IMR-90 (cell line): ENCODE measurements at regions not wholly inside any gene's neighbourhood (a gene's known extent, or its start where the extent isn't known, plus 50 kb on each side); places are given as distances from the start of the nearest gene placed in this dataset.

Experiments used
- ATAC-seq: fragments of 200-7000 bp; cut with Tn5 transposase; 2 replicates; pipeline ENCODE4 v1.9.1; 2020; ENCODE audit warnings: low read depth, mild to moderate bottlenecking, moderate library complexity
- BruUV-seq: library from RNA; stranded (reverse); fragments of 400-500 nt; replicated peaks from 2 replicates; lab custom pipeline; 2021; lab: Mats Ljungman, UMichigan
- CTCF ChIA-PET: fragments of 300-600 bp; formaldehyde crosslinking; extraction: SDS; loops from one replicate; lab custom pipeline; 2021; ENCODE audit warnings: antibody characterized with exemption; lab: Yijun Ruan, JAX
- POLR2A ChIA-PET: fragments of 300-600 bp; sonication (Branson Sonifier 250); formaldehyde crosslinking; loops from one replicate; lab custom pipeline; 2022; ENCODE audit warnings: antibody characterized with exemption; ENCODE audit not compliant: unreplicated experiment; lab: Charles Lee
- DNase-seq: peaks from one replicate; pipeline ENCODE4 v3.0.0; 2013
- H2AFZ ChIP-seq: replicated peaks from 2 replicates; pipeline ENCODE3; 2013; ENCODE audit warnings: low read length, mild to moderate bottlenecking; ENCODE audit not compliant: poor library complexity
- H2AK5ac ChIP-seq: 2 replicates; pipeline ENCODE4 v1.6.1; 2013; ENCODE audit warnings: low read depth, low read length, inconsistent platforms
- H2AK9ac ChIP-seq: replicated peaks from 2 replicates; pipeline ENCODE3; 2013; ENCODE audit warnings: mild to moderate bottlenecking, low read depth, low read length, moderate library complexity; ENCODE audit not compliant: poor library complexity
- H2BK120ac ChIP-seq: 2 replicates; pipeline ENCODE4 v1.6.1; 2013; ENCODE audit warnings: low read depth, low read length, inconsistent platforms
- H2BK15ac ChIP-seq: 3 replicates; pipeline ENCODE4 v1.6.1; 2013; ENCODE audit warnings: low read depth, low read length, inconsistent platforms
- H2BK20ac ChIP-seq: 2 replicates; pipeline ENCODE4 v1.6.1; 2013; ENCODE audit warnings: low read depth, mild to moderate bottlenecking, inconsistent platforms, low read length, moderate library complexity
- H2BK5ac ChIP-seq: 2 replicates; pipeline ENCODE4 v1.6.1; 2013; ENCODE audit warnings: mild to moderate bottlenecking, low read depth, low read length, inconsistent platforms; ENCODE audit not compliant: poor library complexity, severe bottlenecking
- H3K14ac ChIP-seq: replicated peaks from 2 replicates; pipeline ENCODE4 v1.6.1; 2013; ENCODE audit warnings: low read depth, low read length, inconsistent platforms
- H3K18ac ChIP-seq: 2 replicates; pipeline ENCODE4 v1.6.1; 2013; ENCODE audit warnings: low read depth, low read length, control low read depth
- H3K23ac ChIP-seq: 2 replicates; pipeline ENCODE4 v1.6.1; 2013; ENCODE audit warnings: low read depth, low read length, inconsistent platforms
- H3K27ac ChIP-seq: 2 replicates; pipeline ENCODE4 v1.5.1; 2013; ENCODE audit warnings: mild to moderate bottlenecking, control low read depth, low read length; ENCODE audit not compliant: insufficient read depth
- H3K27me3 ChIP-seq: 2 replicates; pipeline ENCODE4 v1.6.1; 2013; ENCODE audit warnings: low read length; ENCODE audit not compliant: control insufficient read depth, insufficient read depth
- H3K36me3 ChIP-seq: 2 replicates; pipeline ENCODE4 v1.6.1; 2013; ENCODE audit warnings: low read length, mixed read lengths; ENCODE audit not compliant: control insufficient read depth, insufficient read depth
- H3K4ac ChIP-seq: 2 replicates; pipeline ENCODE4 v1.6.1; 2013; ENCODE audit warnings: low read depth, low read length, inconsistent platforms
- H3K4me1 ChIP-seq: 2 replicates; pipeline ENCODE4 v1.6.1; 2013; ENCODE audit warnings: low read length, mixed read lengths; ENCODE audit not compliant: control insufficient read depth, insufficient read depth
- H3K4me2 ChIP-seq: 2 replicates; pipeline ENCODE4 v1.6.1; 2013; ENCODE audit warnings: low read depth, mild to moderate bottlenecking, control low read depth, low read length, moderate library complexity
- H3K4me3 ChIP-seq: 2 replicates; pipeline ENCODE4 v1.5.1; 2013; ENCODE audit warnings: low read depth, mild to moderate bottlenecking, control low read depth, low read length, moderate library complexity; ENCODE audit not compliant: insufficient read depth
- H3K56ac ChIP-seq: 2 replicates; pipeline ENCODE4 v1.6.1; 2013; ENCODE audit warnings: low read length, inconsistent platforms; ENCODE audit not compliant: insufficient read depth; ENCODE audit errors: extremely low read depth
- H3K79me1 ChIP-seq, 2 experiments: 2 replicates each; pipeline ENCODE4 v1.6.1; 2013; ENCODE audit warnings: low read length in 2 of 2, inconsistent platforms in 1 of 2, low read depth in 1 of 2
- H3K9ac ChIP-seq: 2 replicates; pipeline ENCODE4 v1.6.1; 2013; ENCODE audit warnings: low read depth, low read length, control low read depth
- H3K9me1 ChIP-seq: 2 replicates; pipeline ENCODE4 v1.6.1; 2013; ENCODE audit warnings: low read length, inconsistent platforms; ENCODE audit not compliant: insufficient read depth
- H3K9me3 ChIP-seq: 2 replicates; pipeline ENCODE4 v1.6.1; 2013; ENCODE audit warnings: low read length; ENCODE audit not compliant: control insufficient read depth, insufficient read depth
- H4K20me1 ChIP-seq: 2 replicates; pipeline ENCODE4 v1.6.1; 2013; ENCODE audit warnings: low read length, inconsistent platforms; ENCODE audit not compliant: insufficient read depth
- H4K5ac ChIP-seq: 2 replicates; pipeline ENCODE4 v1.6.1; 2013; ENCODE audit warnings: mild to moderate bottlenecking, low read depth, low read length, control low read depth
- H4K8ac ChIP-seq, 2 experiments: 2 replicates each; pipeline ENCODE4 v1.6.1; 2013; ENCODE audit warnings: low read depth in 2 of 2, low read length in 2 of 2, control low read depth in 1 of 2, inconsistent platforms in 1 of 2
- H4K91ac ChIP-seq: 2 replicates; pipeline ENCODE4 v1.6.1; 2013; ENCODE audit warnings: low read depth, low read length, inconsistent platforms; ENCODE audit not compliant: insufficient read depth
- CEBPB ChIP-seq: IDR thresholded peaks from 2 replicates; pipeline ENCODE4 v1.6.1; 2012; ENCODE audit warnings: low read depth, low read length, improper control_type of control experiment
- SMC3 ChIP-seq: fragments of 150-350 bp; IDR thresholded peaks from 2 replicates; pipeline ENCODE4 v1.6.1; 2016; ENCODE audit warnings: low read depth, mild to moderate bottlenecking, antibody characterized with exemption, low read length, moderate library complexity
- WGBS, 2 experiments: methylation state at CpG; one replicate each; pipeline versions ENCODE4 v1.1.5 to v1.1.7; 2013; ENCODE audit warnings: missing lambda C conversion rate in 2 of 2; ENCODE audit not compliant: insufficient read length in 1 of 2; ENCODE audit errors: extremely low coverage in 2 of 2; 5-methylcytosine and 5-hydroxymethylcytosine counted together
- dilution Hi-C: fragments of 300-500 bp; cut with HindIII; formaldehyde crosslinking; loops from one replicate; pipeline ENCODE4 v1.14.3; 2018; ENCODE audit warnings: low sequenced_read_pairs; ENCODE audit not compliant: unreplicated experiment
- in situ Hi-C: fragments of 300-500 bp; cut with MboI; formaldehyde crosslinking; loops from 3 replicates; pipeline ENCODE4 v1.14.3; 2019; ENCODE audit warnings: low sequenced_read_pairs, inconsistent platforms, mixed read lengths
- intact Hi-C: fragments of 100-400 bp; cut with micrococcal nuclease; formaldehyde crosslinking; loops from 2 replicates; pipeline ENCODE4 v1.10.0; 2022

GRCh38 chr3:124594581-124594980, 135.7 kb upstream of the UMPS start:
- Histone ChIP-seq H3K18ac (no peak overlapping the region), H2BK15ac (no peak overlapping the region), H3K27ac (no peak overlapping the region), H3K36me3 (no peaks in the 10 kb centered on the region), H2AFZ (no peak overlapping the region), H3K14ac (no peak overlapping the region), H4K91ac (no peak overlapping the region), H2AK5ac (no peak overlapping the region), H3K4me1 (no peaks in the 10 kb centered on the region), H2BK120ac (no peak overlapping the region), H4K8ac (no peak overlapping the region), H3K9me3 (no peaks in the 10 kb centered on the region), H2BK5ac (no peak overlapping the region), H4K5ac (no peak overlapping the region), H2BK20ac (no peak overlapping the region), H3K9me1 (no peaks in the 10 kb centered on the region), H3K4me3 (no peak overlapping the region), H3K9ac (no peak overlapping the region), H3K4ac (no peak overlapping the region), H3K79me1 (no peaks in the 10 kb centered on the region), H2AK9ac (no peak overlapping the region), H3K4me2 (no peak overlapping the region), H3K56ac (no peak overlapping the region), H3K23ac (no peak overlapping the region), H3K27me3 (peaks cover 32% of the 10 kb centered on the region), H4K20me1 (no peaks in the 10 kb centered on the region)
- no CpG with 5 or more reads among the region's 1 CpG for WGBS, 2 experiments
- no peak for DNase-seq
- ATAC-seq = no peak
- in situ Hi-C loops = no loop called here
- dilution Hi-C loops = no loop called here
- TF ChIP-seq CEBPB (no peak), SMC3 (no peak)
- POLR2A ChIA-PET = no interaction called here
- intact Hi-C loops = no loop called here
- no TSS peak for BruUV-seq
- CTCF ChIA-PET = no interaction called here
